HG02763 (cell line): ENCODE measurements at regions not wholly inside any gene's neighbourhood (a gene's known extent, or its start where the extent isn't known, plus 50 kb on each side); places are given as distances from the start of the nearest gene placed in this dataset.

ENCODE experiments used
- ATAC-seq: cut with Tn5 transposase; IDR thresholded peaks from one replicate; pipeline ENCODE4 v1.9.1; 2021; ENCODE audit warnings: mild to moderate bottlenecking, moderate library complexity; ENCODE audit not compliant: unreplicated experiment

DNA sequence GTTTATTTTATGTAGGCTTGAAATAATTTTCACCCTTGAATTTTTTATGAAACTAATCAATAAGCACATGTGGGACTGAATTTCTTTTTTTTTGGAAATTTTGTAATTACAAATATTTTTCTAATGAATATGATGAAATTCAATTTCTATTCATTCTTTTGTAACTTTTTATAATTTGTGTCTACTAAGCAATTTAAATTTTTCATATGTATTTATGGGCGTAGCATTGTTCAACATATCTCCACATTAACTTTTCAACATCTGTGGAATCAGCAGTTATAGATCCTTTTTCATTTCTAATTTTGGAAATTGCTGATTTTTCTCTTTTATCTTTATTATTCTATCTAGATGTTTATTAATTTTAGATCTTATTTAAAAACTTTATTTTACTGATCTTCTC is 1320.3 kb downstream of the C4orf33 start:
- no peak for ATAC-seq

DNA sequence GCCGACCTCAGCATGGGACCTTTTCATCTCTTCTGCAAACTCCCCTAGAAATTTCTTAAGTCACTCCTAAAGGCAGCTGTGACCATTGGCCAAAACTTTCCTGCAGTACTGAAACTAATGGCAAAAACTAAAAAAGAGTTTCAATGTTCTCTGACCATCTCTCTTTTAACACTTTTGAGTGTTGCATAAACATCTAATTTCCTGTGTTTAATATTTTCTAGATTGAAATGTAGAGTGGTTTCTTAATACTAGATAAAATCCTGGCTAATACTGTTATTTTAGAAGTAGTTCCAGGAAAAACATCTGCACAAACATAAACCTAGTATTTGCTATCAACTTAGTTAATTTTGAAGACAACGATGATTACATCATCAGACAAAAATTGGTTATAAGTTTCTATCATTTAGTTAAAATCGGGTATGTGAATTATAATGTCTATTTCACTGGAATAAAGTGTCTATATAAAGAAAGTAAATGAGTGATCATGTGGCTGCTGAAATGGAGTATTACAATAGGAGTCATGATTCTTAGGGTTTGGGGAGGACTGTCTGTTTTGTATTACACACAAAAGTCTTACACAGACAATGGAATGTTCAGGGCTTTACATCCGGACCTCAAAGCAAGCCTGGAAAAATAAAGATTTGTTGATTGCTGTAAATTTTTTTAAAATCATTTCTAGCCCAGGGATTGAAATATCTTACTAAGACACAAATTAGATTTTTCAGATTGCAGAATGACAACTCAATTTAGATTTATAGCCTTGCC is 1323.4 kb downstream of the C4orf33 start:
- ATAC-seq: no peak

DNA sequence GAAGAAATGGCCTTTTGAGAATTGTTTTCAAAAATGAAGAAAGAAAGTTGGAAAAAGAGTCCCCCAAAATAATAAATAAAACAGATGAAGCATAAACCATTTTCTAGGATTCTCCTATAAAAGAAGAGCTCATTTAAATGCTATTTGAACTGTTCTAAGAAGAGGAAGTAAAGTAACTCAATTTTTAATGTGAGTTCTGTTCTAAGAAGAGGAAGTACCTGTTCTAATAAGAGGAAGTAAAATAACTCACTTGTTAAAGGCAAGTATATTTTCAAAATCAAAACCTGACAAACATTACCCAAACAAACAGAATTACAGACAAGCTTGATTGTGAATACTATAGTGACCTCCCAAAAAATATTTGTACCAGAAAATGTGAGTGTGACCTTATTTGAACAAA is 1326.3 kb downstream of the C4orf33 start:
- ATAC-seq: no peak

DNA sequence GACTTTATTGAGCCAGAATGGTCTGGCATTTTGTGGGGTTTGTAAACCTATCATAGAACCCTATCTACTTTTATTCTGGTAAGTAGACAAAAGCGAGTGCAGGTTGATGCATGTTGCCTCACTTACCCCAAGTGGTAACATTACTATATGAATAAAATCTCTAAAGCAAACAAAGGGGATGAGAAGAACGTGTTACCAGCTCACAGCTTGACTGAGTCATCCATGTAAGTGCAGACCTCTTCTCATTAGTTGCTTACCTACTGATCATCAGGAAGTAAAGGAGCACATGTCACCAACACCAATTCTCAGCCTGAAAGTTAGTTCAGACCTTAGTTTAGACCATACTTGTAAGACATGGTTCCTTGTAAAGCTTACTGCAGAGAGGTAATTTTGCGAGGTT is 1328.3 kb downstream of the C4orf33 start:
- ATAC-seq: no peak

DNA sequence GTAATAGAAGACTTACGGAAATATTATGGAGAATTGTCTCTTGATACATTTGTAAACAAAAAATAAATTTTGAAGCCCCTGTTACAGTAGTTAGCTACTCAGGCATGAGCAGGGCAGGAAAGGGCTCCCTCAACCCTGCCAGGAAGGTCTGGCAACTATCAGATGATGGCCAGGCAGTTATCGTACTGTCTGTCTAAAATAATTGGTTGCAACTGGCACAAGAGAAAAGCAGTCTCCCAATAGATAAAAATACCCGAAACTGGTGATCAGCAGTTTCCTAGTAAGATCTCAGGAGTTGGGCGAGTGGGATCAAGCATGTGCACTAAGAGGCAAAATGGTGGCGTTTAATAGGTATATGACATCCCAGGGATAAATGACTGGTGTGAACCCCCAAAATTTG is 1336.3 kb downstream of the C4orf33 start:
- ATAC-seq: no peak

DNA sequence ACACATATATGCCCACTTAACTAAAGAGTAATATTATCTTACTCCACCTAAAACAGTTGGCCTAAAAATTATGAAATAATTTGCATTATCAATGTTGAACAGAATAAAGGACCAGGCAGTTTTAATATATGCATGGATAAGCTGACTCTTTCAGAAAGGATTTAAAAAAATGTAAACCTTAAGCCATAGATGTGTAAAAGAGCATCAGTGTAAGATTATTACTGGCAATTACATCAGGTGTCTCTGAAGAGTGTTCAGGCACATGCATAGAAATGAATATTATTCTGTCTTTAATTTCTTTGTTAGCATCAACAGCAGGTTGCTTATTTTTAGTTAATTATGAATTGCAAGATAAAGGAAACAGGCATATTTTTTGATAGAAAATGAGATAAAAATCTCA is 1353.8 kb downstream of the C4orf33 start:
- no peak for ATAC-seq

DNA sequence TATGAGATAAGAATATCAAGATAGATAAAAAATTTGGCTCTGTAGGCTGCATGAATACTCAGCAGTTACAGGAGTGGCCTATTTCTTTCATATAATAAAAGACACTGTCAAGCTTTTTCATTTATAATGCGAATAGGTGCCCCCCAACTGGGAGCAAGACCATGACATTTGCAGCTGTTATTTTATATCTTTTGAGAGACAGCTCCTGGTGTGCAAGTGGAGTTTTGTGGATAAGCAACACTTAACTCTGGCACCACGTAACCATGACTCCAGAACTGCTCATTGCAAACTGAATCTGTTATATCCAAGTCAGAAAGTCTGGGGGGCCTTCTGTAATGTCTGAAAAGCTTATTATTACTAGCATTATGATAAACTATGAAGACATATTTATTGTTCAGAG is 1372.4 kb downstream of the C4orf33 start:
- ATAC-seq: no peak

DNA sequence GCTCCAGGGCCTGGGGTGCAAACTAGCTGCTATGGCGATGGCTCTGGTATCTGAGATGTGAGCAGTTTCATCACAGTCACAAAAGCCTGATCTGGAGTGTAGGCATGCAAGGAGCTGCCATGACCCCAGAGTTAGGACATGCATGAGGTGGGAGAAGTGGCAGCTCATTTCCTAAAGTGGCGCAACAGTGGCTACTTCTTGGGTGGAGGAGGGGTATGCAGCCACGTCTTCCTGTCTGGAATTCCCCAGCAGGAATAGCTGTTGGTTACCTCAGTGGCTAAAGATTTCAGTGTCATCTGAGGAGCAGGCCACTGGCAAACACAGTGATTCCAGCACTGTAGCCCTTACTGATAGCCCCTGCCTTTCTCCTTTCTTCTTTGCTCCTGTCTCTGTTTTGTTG is 1382.5 kb downstream of the C4orf33 start:
- ATAC-seq: no peak

DNA sequence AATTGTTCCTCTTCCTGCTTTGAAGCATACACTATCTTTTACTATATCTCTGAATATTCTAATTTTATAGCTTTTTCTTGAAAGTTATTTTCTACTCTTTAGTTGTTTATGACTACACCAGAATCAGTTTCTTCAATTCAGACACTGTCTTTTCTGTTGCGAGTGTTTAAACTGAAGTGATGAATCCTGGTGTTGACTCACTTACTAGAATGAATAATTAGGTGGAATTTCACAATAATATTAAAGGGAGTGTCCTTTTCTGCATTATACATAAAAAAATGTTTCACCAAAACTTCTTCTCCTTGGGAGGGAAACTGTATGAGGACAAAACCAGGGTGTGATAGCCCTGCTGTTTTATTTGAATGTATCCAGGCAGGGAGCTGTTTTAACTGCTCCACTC is 1383.1 kb downstream of the C4orf33 start:
- no peak for ATAC-seq

DNA sequence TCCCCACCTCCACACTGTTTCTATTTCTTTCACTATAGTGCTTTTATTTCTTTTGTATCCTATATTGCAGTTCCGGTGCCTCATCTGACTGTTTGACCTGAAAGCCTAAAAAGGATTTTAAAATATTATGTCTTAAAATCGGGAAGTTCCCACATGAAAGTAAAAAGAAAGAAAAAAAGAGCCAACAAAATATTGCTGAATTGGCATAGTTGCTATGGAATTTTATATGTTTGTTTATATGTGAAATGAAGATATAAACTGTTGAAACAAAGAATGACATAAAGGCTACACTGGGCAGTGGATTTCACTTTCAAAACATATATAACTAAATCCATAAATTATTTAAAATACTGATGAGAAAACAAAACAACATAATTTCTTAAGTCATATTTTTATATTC is 1383.7 kb downstream of the C4orf33 start:
- no peak for ATAC-seq

DNA sequence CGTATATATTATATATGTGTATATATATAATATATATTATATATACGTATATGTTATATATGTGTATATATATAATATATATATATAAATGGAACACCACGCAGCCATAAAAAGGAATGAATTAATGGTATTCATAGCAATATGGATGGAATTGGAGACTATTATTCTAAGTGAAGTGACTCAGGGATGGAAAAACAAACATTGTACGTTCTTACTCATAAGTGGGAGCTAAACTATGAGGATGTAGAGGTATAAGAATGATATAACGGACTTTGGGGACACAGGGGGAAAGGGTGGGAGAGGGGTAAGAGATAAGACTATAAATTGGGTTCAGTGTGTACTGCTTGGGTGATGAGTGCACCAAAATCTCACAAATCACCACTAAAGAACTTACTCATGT is 1388.9 kb downstream of the C4orf33 start:
- no peak for ATAC-seq

DNA sequence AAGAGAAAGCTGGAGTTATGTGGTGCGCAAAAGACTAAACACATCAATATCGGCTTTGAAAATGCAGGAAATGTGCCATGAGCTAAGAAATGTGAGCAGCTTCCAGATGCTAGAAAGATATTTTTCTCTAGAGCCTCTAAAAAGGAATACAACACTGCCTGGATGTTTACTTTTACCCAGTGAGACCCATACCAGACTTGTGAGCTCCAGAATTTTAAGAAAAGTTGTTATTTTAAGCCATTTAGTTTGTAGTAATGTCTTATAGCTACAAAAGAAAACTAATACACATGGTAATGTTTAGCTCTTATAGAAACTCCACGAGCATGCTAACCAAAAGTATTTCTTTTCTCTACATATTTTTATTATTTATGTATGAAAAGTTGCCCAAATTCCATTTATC is 1389.4 kb downstream of the C4orf33 start:
- ATAC-seq: no peak

DNA sequence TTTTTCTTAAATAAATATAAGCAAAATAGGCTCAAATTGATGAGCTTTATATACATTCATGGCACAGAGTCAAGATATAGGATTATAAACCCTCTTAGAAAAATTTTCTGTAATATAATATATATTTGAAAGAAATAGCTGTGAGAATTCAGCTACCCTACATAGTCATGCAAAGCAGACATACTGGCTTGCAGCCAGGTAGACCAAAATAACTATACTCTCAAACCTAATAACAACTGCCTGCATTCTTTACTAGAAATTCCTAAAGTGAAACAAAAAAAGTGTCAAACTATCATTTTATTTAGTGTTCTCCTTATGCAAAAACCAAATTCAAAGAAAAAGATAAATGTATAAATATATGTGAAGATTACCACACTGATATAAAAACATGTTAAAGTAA is 1390.2 kb downstream of the C4orf33 start:
- no peak for ATAC-seq

DNA sequence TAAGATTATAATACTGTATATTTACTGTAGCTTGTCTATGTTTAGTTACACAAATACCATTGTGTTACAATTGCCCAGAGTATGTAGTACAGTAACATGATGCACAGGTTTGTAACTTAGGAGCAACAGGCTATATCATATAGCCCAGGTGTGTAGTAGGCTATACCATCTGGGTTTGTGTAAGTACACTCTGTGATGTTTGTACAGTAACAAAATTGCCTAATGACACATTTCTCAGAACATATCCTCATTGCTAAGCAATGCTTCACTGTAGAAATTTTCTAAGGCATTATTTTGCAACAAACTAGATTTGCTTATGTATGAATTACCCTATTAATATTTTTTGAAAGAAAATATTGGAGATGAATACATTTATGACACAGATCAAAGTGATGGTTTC is 1390.9 kb downstream of the C4orf33 start:
- no peak for ATAC-seq

DNA sequence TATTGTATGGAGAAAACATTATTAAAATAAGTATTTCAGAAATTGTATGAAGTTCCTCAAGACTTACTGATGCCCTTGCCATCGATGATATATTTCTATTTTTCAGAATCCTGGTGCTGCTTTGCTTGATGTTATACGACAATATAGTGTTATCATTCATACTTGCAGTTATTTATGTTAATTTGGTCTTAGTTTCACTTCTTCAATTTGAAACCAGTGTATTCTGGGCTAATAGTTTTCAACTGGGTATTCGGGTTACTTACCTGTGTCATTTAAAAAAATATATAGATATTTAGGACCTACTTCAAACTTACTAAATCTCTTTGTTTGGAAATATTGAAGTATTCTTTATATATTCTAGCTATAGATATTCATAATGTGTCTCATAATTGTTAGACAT is 1414.7 kb downstream of the C4orf33 start:
- no peak for ATAC-seq

DNA sequence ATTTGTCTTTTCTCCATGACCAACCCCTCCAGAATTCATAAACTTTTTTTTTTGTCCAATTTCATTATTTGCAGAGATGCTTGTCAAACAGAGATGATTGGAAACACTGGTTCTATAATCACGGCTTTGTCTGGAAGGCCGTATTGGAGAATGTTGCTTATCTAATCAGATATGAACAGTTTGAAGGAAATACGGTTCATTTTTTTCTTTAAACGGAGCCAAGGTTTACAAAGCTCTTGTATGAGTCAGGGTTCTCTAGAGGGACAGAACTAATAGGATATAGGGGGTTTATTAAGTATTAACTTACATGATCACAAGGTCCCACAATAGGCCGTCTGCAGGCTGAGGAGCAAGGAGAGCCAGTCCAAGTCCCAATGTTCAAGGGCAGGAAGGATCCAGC is 1415.8 kb downstream of the C4orf33 start:
- no peak for ATAC-seq

DNA sequence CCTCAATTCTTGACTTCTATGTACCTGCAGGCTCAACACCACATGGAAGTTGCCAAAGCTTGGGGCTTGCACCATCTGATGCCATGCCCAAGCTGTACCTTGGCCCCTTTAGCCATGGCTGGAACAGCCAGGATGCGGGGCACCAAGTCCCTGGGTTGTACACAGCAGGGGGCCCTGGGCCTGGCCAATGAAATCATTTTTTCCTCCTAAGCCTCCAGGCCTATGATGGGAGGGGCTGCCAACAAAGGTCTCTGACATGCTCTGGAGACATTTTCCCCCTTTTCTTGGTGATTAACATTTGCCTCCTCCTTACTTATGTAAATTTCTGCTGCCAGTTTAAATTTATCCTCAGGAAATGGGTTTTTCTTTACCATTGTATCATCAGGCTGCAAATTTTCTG is 1428.1 kb downstream of the C4orf33 start:
- no peak for ATAC-seq

DNA sequence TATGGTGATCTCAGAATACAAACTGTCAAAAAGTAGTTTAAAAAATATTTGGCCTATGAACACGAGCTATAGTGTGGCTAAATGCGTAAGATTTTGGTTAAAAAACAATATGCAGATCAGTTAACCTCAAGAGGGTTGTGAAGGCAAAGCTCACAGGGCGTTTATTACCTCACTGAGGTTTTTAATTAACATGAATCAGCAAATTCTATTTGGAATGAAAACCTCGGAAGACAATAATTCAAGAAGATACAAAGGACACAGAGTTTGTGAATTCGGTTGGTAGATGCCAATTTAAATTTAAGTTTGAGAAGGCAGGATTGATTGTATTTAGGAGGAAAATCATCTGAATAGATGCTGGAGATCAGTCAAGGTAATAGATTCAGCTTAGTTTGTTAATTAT is 1434.6 kb downstream of the C4orf33 start:
- ATAC-seq: no peak

DNA sequence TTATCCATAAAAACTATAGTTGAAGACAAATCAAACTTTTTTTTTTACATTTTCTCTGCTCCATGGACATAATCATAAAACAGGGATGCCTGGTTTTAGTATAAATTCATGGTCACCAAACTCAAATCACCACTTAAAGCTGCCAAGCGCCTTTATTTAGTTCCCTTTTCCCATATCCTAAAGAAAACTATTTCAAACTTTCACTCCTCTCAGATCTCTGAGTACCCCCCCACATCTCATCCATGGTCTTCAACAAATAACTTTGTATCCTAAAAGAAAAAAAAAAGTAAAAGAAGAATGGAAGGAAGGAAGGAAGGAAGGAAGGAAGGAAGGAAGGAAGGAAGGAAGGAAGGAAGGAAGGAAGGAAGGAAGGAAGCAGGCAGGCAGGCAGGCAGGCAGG is 1438.7 kb downstream of the C4orf33 start:
- ATAC-seq: no peak

DNA sequence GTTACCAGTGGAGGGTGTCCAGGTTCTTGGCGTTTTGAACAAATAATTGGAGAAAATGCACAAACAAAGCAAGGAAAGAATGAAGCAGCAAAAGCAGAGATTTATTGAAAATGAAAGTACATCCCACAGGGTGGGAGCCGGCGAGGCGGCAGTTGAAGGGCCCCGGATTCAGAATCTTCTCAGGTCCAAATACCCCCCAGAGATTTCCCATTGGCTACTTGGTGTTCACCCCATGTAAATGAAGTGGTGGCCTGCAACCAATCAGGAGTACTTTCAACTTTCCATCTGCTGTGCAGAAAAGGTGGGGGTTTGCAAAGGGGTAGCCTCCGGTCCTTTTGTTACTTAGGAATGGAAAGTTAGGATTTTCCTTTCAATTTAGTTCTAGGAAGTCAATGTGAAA is 1447.0 kb downstream of the C4orf33 start:
- no peak for ATAC-seq

DNA sequence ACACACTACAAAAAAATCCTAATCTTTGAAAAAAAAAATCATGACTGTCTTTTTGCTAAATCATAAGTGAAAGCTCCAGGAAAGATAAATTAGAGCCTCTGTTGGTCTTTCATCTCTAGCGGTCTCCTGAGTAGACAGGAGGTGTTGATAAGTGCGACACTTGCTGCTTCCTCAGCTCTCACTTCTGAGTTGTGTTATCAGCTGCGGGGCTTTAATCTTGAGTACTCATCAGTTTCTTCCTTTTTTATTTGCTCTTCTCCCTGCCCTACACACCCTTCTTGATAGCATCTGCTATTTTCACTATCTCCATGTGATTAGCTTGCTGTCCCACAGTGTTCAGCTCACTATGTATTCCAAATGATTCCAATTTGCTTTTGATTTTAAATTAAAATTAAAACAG is 1449.2 kb downstream of the C4orf33 start:
- ATAC-seq: no peak

DNA sequence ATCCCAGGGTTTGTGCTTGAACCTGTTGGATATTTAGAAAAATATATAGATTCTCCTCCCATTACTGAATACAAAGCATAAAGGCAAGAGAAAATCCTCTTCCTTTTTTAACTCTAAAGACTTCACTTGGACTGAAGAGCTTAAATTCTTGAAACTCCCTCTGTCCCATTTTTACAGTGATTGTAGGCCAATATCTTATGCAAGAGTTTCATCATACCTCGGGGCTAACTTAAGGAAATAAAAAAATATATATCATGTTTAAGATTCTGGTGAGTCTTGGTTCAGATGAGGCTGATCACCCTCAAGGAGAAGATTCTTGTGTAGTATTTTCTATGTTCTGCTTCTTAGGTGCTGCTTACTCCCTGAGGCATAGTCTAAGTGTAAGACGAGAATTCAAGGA is 1449.6 kb downstream of the C4orf33 start:
- ATAC-seq: no peak

DNA sequence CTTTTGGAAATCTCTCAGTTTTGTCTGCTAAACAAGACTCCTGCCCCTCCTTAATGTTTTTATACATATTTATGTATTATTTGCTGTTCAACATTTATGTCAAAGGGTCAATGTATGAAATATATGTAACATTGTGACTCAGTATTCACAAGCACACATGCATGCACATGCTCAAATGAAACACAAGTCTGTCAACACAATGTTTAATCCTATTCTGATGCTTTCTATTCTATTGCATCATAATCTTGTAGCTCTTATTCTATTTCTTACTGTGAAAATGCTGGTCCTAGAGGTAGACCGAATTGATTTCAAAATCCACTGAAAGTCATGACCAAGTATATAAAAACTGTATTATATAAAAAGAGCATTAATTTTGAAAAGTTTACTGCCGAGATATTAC is 1463.3 kb downstream of the C4orf33 start:
- ATAC-seq: no peak
